ENCODE measurements at regions not wholly inside any gene's neighbourhood (a gene's known extent, or its start where the extent isn't known, plus 50 kb on each side); places are given as distances from the start of the nearest gene placed in this dataset.

GRCh38 chr10:2012209-2012608, 274.9 kb upstream of the ADARB2 start:
- no peak for TF ChIP-seq CTCF (IDR thresholded peaks at IDR 0.05; ENCODE audit: unreplicated experiment in 3 of 3)
- Mint-ChIP-seq H3K9me3 (no peaks in the 10 kb centered on the region), H3K27ac (no peak overlapping the region), H3K36me3 (ENCODE audit: low read depth) (no peaks in the 10 kb centered on the region), H3K4me1 (no peaks in the 10 kb centered on the region), H3K4me3 (no peak overlapping the region), H3K27me3 (ENCODE audit: low read depth) (peaks cover 4% of the 10 kb centered on the region)

GRCh38 chr10:2011106-2011716, 273.9 kb upstream of the ADARB2 start:
- H3K4me3 Mint-ChIP-seq: no peak overlapping the region
- no peak for TF ChIP-seq CTCF (IDR thresholded peaks at IDR 0.05; ENCODE audit: unreplicated experiment in 3 of 3)
- H3K4me1 Mint-ChIP-seq: no peaks in the 10 kb centered on the region
- H3K27me3 Mint-ChIP-seq (ENCODE audit: low read depth): peaks cover 4% of the 10 kb centered on the region
- no peaks in the 10 kb centered on the region for H3K36me3 Mint-ChIP-seq (ENCODE audit: low read depth)
- H3K9me3 Mint-ChIP-seq: peaks cover 3% of the 10 kb centered on the region
- no peak overlapping the region for H3K27ac Mint-ChIP-seq

- no peaks in the 10 kb centered on the region for H3K36me3 Mint-ChIP-seq (ENCODE audit: low read depth)
- H3K4me3 Mint-ChIP-seq: no peak overlapping the region
- no peaks in the 10 kb centered on the region for H3K4me1 Mint-ChIP-seq
- no peak for TF ChIP-seq CTCF (IDR thresholded peaks at IDR 0.05; ENCODE audit: unreplicated experiment in 3 of 3)
- H3K27ac Mint-ChIP-seq: no peak overlapping the region
- H3K27me3 Mint-ChIP-seq (ENCODE audit: low read depth): no peaks in the 10 kb centered on the region
- H3K9me3 Mint-ChIP-seq: peaks cover 3% of the 10 kb centered on the region
These were observed 268.2 kb upstream of the ADARB2 start for GRCh38 chr10:2005546-2005945.

- Mint-ChIP-seq H3K9me3 (no peaks in the 10 kb centered on the region), H3K36me3 (ENCODE audit: low read depth) (no peaks in the 10 kb centered on the region), H3K27me3 (ENCODE audit: low read depth) (peaks cover 4% of the 10 kb centered on the region), H3K4me1 (no peaks in the 10 kb centered on the region), H3K4me3 (no peak overlapping the region), H3K27ac (no peak overlapping the region)
- no peak for TF ChIP-seq CTCF (IDR thresholded peaks at IDR 0.05; ENCODE audit: unreplicated experiment in 3 of 3)
These were observed 255.6 kb upstream of the ADARB2 start for GRCh38 chr10:1992930-1993329.

- Mint-ChIP-seq H3K36me3 (ENCODE audit: low read depth) (no peaks in the 10 kb centered on the region), H3K4me3 (no peak overlapping the region), H3K4me1 (no peaks in the 10 kb centered on the region), H3K9me3 (no peaks in the 10 kb centered on the region), H3K27me3 (ENCODE audit: low read depth) (no peaks in the 10 kb centered on the region), H3K27ac (no peak overlapping the region)
- TF ChIP-seq CTCF (IDR thresholded peaks at IDR 0.05; ENCODE audit: unreplicated experiment in 3 of 3): no peak
These were observed 251.8 kb upstream of the ADARB2 start for GRCh38 chr10:1989090-1989489.

- Mint-ChIP-seq H3K27me3 (ENCODE audit: low read depth) (peaks cover 8% of the 10 kb centered on the region), H3K9me3 (no peaks in the 10 kb centered on the region), H3K4me1 (no peaks in the 10 kb centered on the region), H3K36me3 (ENCODE audit: low read depth) (no peaks in the 10 kb centered on the region), H3K4me3 (no peak overlapping the region), H3K27ac (no peak overlapping the region)
- TF ChIP-seq CTCF (IDR thresholded peaks at IDR 0.05; ENCODE audit: unreplicated experiment in 3 of 3): no peak
These were observed 244.7 kb upstream of the ADARB2 start for GRCh38 chr10:1981976-1982375.

All from nephron (organoid).